ENCODE measurements at regions not wholly inside any gene's neighbourhood (a gene's known extent, or its start where the extent isn't known, plus 50 kb on each side); places are given as distances from the start of the nearest gene placed in this dataset.

- H3K27ac Mint-ChIP-seq: no peak overlapping the region
- Histone ChIP-seq H3K27ac (ENCODE audit: low read depth, low read length) (no peak overlapping the region), H3K27me3 (ENCODE audit: control insufficient read depth in 2 of 2, insufficient read depth in 2 of 2, low read length in 2 of 2) (no peaks in the 10 kb centered on the region), H3K9me3 (ENCODE audit: control insufficient read depth in 2 of 3, low read length in 3 of 3) (no peaks in the 10 kb centered on the region), H3K4me1 (ENCODE audit: control insufficient read depth in 2 of 2, insufficient read depth in 2 of 2, low read length in 2 of 2) (no peaks in the 10 kb centered on the region), H3K36me3 (ENCODE audit: control insufficient read depth in 2 of 3, insufficient read depth in 3 of 3, low read length in 3 of 3) (no peaks in the 10 kb centered on the region), H3K4me3 (ENCODE audit: low read length) (no peak overlapping the region)
- H3K9me3 Mint-ChIP-seq: peaks cover 0 to 14% (median 6%) of the 10 kb centered on the region in 11 donors
- H3K27me3 Mint-ChIP-seq: no peaks in the 10 kb centered on the region
- ChIA-PET POLR2A (no interaction called here), CTCF (no interaction called here)
- DNase-seq: no peak
- intact Hi-C loops (cut with micrococcal nuclease): no loop called here
- ATAC-seq: no peak
- no peaks in the 10 kb centered on the region for H3K4me1 Mint-ChIP-seq
- H3K4me3 Mint-ChIP-seq: no peak overlapping the region
- H3K36me3 Mint-ChIP-seq: peaks cover 0 to 3% (median 0%) of the 10 kb centered on the region in 5 donors
These were observed 348.1 kb downstream of the CCDC85A start for GRCh38 chr2:56531668-56532420.

GRCh38 chr2:56534321-56534720, 350.5 kb downstream of the CCDC85A start:
- no peaks in the 10 kb centered on the region for H3K36me3 Mint-ChIP-seq
- no peak overlapping the region for H3K4me3 ChIP-seq (ENCODE audit: low read length)
- peaks cover 0 to 19% (median 4%) of the 10 kb centered on the region in 11 donors for H3K9me3 Mint-ChIP-seq
- no peak for ATAC-seq
- POLR2A ChIA-PET: no interaction called here
- H3K4me1 Mint-ChIP-seq: no peaks in the 10 kb centered on the region
- no peak overlapping the region for H3K27ac Mint-ChIP-seq
- intact Hi-C loops (cut with micrococcal nuclease): no loop called here
- no peak for DNase-seq
- H3K27ac ChIP-seq (ENCODE audit: low read depth, low read length): no peak overlapping the region
- no peaks in the 10 kb centered on the region for H3K36me3 ChIP-seq (ENCODE audit: control insufficient read depth in 2 of 3, insufficient read depth in 3 of 3, low read length in 3 of 3)
- H3K27me3 ChIP-seq (ENCODE audit: control insufficient read depth in 2 of 2, insufficient read depth in 2 of 2, low read length in 2 of 2): no peaks in the 10 kb centered on the region
- H3K27me3 Mint-ChIP-seq: no peaks in the 10 kb centered on the region
- CTCF ChIA-PET: no interaction called here
- H3K4me1 ChIP-seq (ENCODE audit: control insufficient read depth in 2 of 2, insufficient read depth in 2 of 2, low read length in 2 of 2): no peaks in the 10 kb centered on the region
- H3K4me3 Mint-ChIP-seq: no peak overlapping the region
- H3K9me3 ChIP-seq (ENCODE audit: control insufficient read depth in 2 of 3, low read length in 3 of 3): no peaks in the 10 kb centered on the region

- Mint-ChIP-seq H3K27me3 (no peaks in the 10 kb centered on the region), H3K4me1 (no peaks in the 10 kb centered on the region), H3K4me3 (no peak overlapping the region), H3K9me3 (peaks cover 2 to 22% (median 7%) of the 10 kb centered on the region in 11 donors), H3K36me3 (no peaks in the 10 kb centered on the region), H3K27ac (no peak overlapping the region)
- no peak for DNase-seq
- no peak for ATAC-seq
- no peaks in the 10 kb centered on the region for H3K4me1 ChIP-seq (ENCODE audit: control insufficient read depth in 2 of 2, insufficient read depth in 2 of 2, low read length in 2 of 2)
- no peaks in the 10 kb centered on the region for H3K27me3 ChIP-seq (ENCODE audit: control insufficient read depth in 2 of 2, insufficient read depth in 2 of 2, low read length in 2 of 2)
- H3K9me3 ChIP-seq (ENCODE audit: control insufficient read depth in 2 of 3, low read length in 3 of 3): no peaks in the 10 kb centered on the region
- H3K27ac ChIP-seq (ENCODE audit: low read depth, low read length): no peak overlapping the region
- intact Hi-C loops (cut with micrococcal nuclease): no loop called here
- CTCF ChIA-PET: no interaction called here
- H3K4me3 ChIP-seq (ENCODE audit: low read length): no peak overlapping the region
- H3K36me3 ChIP-seq (ENCODE audit: control insufficient read depth in 2 of 3, insufficient read depth in 3 of 3, low read length in 3 of 3): no peaks in the 10 kb centered on the region
- POLR2A ChIA-PET: no interaction called here
These were observed 354.0 kb downstream of the CCDC85A start for GRCh38 chr2:56537756-56538155.

GRCh38 chr2:56539618-56540017, 355.8 kb downstream of the CCDC85A start:
- Histone ChIP-seq H3K9me3 (ENCODE audit: control insufficient read depth in 2 of 3, low read length in 3 of 3) (no peaks in the 10 kb centered on the region), H3K4me1 (ENCODE audit: control insufficient read depth in 2 of 2, insufficient read depth in 2 of 2, low read length in 2 of 2) (no peaks in the 10 kb centered on the region), H3K4me3 (ENCODE audit: low read length) (no peak overlapping the region), H3K36me3 (ENCODE audit: control insufficient read depth in 2 of 3, insufficient read depth in 3 of 3, low read length in 3 of 3) (no peaks in the 10 kb centered on the region), H3K27ac (ENCODE audit: low read depth, low read length) (no peak overlapping the region), H3K27me3 (ENCODE audit: control insufficient read depth in 2 of 2, insufficient read depth in 2 of 2, low read length in 2 of 2) (no peaks in the 10 kb centered on the region)
- CTCF ChIA-PET: no interaction called here
- H3K36me3 Mint-ChIP-seq: no peaks in the 10 kb centered on the region
- peaks cover 2 to 26% (median 6%) of the 10 kb centered on the region in 11 donors for H3K9me3 Mint-ChIP-seq
- ATAC-seq: no peak
- no peak overlapping the region for H3K4me3 Mint-ChIP-seq
- H3K27me3 Mint-ChIP-seq: no peaks in the 10 kb centered on the region
- no peak for DNase-seq
- no peak overlapping the region for H3K27ac Mint-ChIP-seq
- H3K4me1 Mint-ChIP-seq: no peaks in the 10 kb centered on the region
- POLR2A ChIA-PET: no interaction called here
- intact Hi-C loops (cut with micrococcal nuclease): no loop called here

- Histone ChIP-seq H3K36me3 (ENCODE audit: control insufficient read depth in 2 of 3, insufficient read depth in 3 of 3, low read length in 3 of 3) (no peaks in the 10 kb centered on the region), H3K27ac (ENCODE audit: low read depth, low read length) (no peak overlapping the region), H3K4me3 (ENCODE audit: low read length) (no peak overlapping the region), H3K9me3 (ENCODE audit: control insufficient read depth in 2 of 3, low read length in 3 of 3) (no peaks in the 10 kb centered on the region), H3K4me1 (ENCODE audit: control insufficient read depth in 2 of 2, insufficient read depth in 2 of 2, low read length in 2 of 2) (no peaks in the 10 kb centered on the region), H3K27me3 (ENCODE audit: control insufficient read depth in 2 of 2, insufficient read depth in 2 of 2, low read length in 2 of 2) (no peaks in the 10 kb centered on the region)
- ChIA-PET POLR2A (no interaction called here), CTCF (no interaction called here)
- Mint-ChIP-seq H3K27ac (no peak overlapping the region), H3K36me3 (no peaks in the 10 kb centered on the region), H3K27me3 (no peaks in the 10 kb centered on the region), H3K4me1 (no peaks in the 10 kb centered on the region), H3K9me3 (peaks cover 2 to 26% (median 6%) of the 10 kb centered on the region in 11 donors), H3K4me3 (no peak overlapping the region)
- ATAC-seq (no peak), DNase-seq (no peak)
- intact Hi-C loops (cut with micrococcal nuclease): no loop called here
These were observed 356.7 kb downstream of the CCDC85A start for GRCh38 chr2:56540467-56540866.

GRCh38 chr2:56540916-56541315, 357.1 kb downstream of the CCDC85A start:
- no peaks in the 10 kb centered on the region for H3K36me3 Mint-ChIP-seq
- no peak for DNase-seq
- H3K27me3 ChIP-seq (ENCODE audit: control insufficient read depth in 2 of 2, insufficient read depth in 2 of 2, low read length in 2 of 2): no peaks in the 10 kb centered on the region
- H3K27ac ChIP-seq (ENCODE audit: low read depth, low read length): no peak overlapping the region
- H3K36me3 ChIP-seq (ENCODE audit: control insufficient read depth in 2 of 3, insufficient read depth in 3 of 3, low read length in 3 of 3): no peaks in the 10 kb centered on the region
- H3K4me1 Mint-ChIP-seq: no peaks in the 10 kb centered on the region
- ATAC-seq: no peak
- no peak overlapping the region for H3K4me3 Mint-ChIP-seq
- no peaks in the 10 kb centered on the region for H3K9me3 ChIP-seq (ENCODE audit: control insufficient read depth in 2 of 3, low read length in 3 of 3)
- no peak overlapping the region for H3K27ac Mint-ChIP-seq
- H3K4me1 ChIP-seq (ENCODE audit: control insufficient read depth in 2 of 2, insufficient read depth in 2 of 2, low read length in 2 of 2): no peaks in the 10 kb centered on the region
- H3K4me3 ChIP-seq (ENCODE audit: low read length): no peak overlapping the region
- H3K27me3 Mint-ChIP-seq: no peaks in the 10 kb centered on the region
- ChIA-PET CTCF (no interaction called here), POLR2A (no interaction called here)
- peaks cover 2 to 26% (median 6%) of the 10 kb centered on the region in 11 donors for H3K9me3 Mint-ChIP-seq
- intact Hi-C loops (cut with micrococcal nuclease): no loop called here

GRCh38 chr2:56542213-56542612, 358.4 kb downstream of the CCDC85A start:
- H3K4me3 Mint-ChIP-seq: no peak overlapping the region
- CTCF ChIA-PET: no interaction called here

More at GRCh38 chr2:56542213-56542612, 358.4 kb downstream of the CCDC85A start:
- Mint-ChIP-seq H3K36me3 (no peaks in the 10 kb centered on the region), H3K9me3 (peaks cover 2 to 23% (median 6%) of the 10 kb centered on the region in 11 donors), H3K4me1 (no peaks in the 10 kb centered on the region), H3K27me3 (no peaks in the 10 kb centered on the region), H3K27ac (no peak overlapping the region)
- POLR2A ChIA-PET: no interaction called here
- Histone ChIP-seq H3K27ac (ENCODE audit: low read depth, low read length) (no peak overlapping the region), H3K4me1 (ENCODE audit: control insufficient read depth in 2 of 2, insufficient read depth in 2 of 2, low read length in 2 of 2) (no peaks in the 10 kb centered on the region), H3K27me3 (ENCODE audit: control insufficient read depth in 2 of 2, insufficient read depth in 2 of 2, low read length in 2 of 2) (no peaks in the 10 kb centered on the region), H3K4me3 (ENCODE audit: low read length) (no peak overlapping the region), H3K36me3 (ENCODE audit: control insufficient read depth in 2 of 3, insufficient read depth in 3 of 3, low read length in 3 of 3) (no peaks in the 10 kb centered on the region), H3K9me3 (ENCODE audit: control insufficient read depth in 2 of 3, low read length in 3 of 3) (no peaks in the 10 kb centered on the region)
- ATAC-seq (no peak), DNase-seq (no peak)
- intact Hi-C loops (cut with micrococcal nuclease): no loop called here

Measured in naive thymus-derived CD4-positive, alpha-beta T cell (primary cell).